HG02973 (cell line): ENCODE measurements at regions not wholly inside any gene's neighbourhood (a gene's known extent, or its start where the extent isn't known, plus 50 kb on each side); places are given as distances from the start of the nearest gene placed in this dataset.
"Not testable (repeated sequence)": the region's sequence is repeated elsewhere in the genome, so short reads cannot be mapped to it uniquely, and the experiment has no call there.

Experiments used
- ATAC-seq: cut with Tn5 transposase; IDR thresholded peaks from one replicate; pipeline ENCODE4 v1.9.1; 2021; ENCODE audit warnings: moderate library complexity; ENCODE audit not compliant: unreplicated experiment

GRCh38 chr15:20309966-20310365, 231.6 kb downstream of the GOLGA6L6 start:
- ATAC-seq, result not testable (repeated sequence)

GRCh38 chr15:20309395-20309794, 232.2 kb downstream of the GOLGA6L6 start:
- not testable (repeated sequence) for ATAC-seq

DNA sequence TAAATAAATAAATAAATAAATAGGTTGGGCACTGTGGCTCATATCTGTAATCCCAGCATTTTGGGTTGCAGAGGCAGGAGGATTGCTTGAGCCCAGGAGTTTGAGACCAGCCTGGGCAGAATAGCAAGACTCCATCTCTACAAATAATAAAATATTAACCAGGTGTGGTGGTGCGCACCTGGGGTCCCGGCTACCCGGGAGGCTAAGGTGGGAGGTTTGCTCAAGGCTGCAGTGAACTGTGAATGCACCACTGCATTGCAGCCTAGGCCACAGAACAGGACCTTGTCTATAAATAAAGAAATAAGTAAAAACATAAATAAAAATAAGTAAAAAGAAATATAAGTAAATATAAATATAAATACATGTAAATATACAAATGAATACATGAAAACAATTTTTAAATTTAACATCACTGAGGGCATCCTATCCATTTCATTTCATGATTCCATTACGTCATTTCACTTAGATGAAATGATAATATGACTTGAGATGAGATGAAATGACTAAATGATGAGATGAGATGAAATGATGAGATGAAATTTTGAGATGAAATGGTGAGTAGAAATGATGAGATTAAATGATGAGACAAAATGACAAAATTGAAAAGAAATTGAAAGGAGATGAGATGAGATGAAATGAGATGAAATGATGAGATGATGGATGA, 233.4 kb downstream of the GOLGA6L6 start:
- not testable (repeated sequence) for ATAC-seq

DNA sequence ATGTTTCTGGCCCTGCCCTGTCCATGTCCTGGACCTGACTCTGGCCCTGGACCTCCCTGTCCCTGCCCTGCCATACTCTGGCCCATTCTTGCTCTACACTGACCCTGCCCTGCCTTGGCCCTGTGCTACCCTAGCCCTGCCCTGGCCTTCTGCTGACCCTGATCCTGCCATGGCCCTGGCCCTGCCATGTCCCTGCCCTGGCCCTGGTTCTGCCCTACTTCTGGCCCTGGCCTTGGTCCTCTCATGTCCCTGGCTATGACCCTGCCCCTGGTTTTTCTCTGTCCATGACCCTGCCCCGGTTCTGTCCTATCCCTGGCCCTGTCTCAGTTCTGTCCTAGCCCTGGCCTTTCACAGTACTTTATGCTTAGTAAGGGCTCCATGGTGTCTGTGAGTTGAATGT, 234.5 kb downstream of the GOLGA6L6 start:
- ATAC-seq, result not testable (repeated sequence)

DNA sequence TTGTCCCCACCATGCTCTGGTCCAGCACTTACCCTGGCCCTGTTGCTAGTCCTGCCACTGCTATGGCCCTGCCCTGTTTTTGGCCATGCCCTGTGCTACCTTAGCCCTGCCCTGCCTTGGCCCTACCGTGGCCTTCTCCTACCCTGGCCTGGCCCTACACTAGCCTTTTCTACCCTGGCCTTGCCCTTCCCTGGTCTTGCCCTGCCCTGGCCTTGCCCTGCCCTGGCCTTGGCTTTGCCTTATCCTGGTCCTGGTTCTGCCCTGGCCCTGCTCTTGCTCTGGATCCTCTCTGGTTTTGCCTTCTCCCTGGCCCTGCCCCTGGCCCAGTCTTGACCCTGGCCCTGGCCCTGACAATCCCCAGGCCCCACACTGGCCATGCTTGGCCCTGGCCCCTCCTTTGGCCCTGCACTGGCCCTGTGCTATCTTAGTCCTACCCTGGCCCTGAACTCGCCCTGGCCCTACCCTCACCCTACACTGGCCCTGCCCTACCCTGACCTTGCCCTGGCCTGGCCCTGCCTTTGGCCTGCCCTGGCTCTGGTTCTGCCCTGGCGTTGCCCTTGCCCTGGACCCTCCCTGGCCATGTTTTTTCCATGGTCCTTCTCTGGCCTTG, 235.0 kb downstream of the GOLGA6L6 start:
- ATAC-seq, result not testable (repeated sequence)

DNA sequence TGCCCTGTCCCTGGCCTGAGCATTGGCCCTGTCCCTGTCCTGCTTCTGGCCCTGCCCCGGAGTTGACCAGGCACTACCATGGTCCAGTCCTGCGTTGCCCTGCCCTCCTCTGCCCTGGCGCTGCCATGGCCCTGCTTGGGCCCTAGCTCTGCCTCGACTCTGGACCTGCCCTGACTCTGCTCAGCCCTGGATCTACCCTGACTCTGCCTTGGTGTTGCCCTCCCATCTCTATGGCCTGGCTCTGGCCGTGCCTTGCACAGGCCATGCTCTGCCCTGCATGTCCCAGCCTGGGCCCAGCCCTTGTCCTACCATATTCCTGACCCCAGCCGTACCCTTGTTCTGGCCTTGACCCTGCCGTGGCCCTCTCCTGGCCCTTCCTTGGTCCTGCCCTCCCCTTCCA, 235.7 kb downstream of the GOLGA6L6 start:
- ATAC-seq, result not testable (repeated sequence)

GRCh38 chr15:20305015-20305465, 236.6 kb downstream of the GOLGA6L6 start:
- not testable (repeated sequence) for ATAC-seq

DNA sequence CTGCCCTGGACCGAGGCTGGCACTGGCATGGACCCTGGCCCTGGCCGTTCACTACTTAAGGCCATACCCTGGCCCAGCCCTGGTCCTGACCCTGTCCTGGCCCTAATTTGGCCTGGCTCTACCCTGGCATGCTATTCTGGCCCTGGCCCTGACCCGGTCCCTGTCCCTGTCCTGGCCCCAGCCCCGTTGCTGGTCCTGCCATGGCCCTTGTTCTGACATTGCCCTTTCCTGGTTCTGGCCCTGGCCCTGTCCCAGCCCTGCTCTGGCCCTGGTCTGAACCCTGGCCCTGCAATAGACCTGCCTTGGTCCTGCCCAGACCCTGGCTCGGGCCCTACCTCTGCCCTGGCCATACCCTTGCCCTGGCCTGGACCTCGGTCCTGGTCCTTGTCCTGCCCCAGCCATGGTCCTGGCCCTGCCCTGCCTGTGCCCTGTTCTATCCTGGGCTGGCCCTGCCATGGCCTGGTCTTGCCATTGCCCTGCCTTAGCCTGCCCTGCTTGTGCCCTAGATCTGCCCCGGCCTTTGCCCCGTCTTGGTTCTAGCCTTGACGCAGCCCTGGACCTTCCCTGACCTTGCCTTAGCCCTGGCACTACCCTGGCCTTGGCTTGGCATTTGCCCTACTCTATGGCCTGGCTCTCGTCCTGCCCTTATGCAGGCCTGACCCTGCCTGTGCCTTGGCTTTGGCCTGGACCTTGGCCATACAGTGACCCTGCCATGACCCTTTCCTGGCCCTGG, 237.2 kb downstream of the GOLGA6L6 start:
- ATAC-seq, result not testable (repeated sequence)

- ATAC-seq, result not testable (repeated sequence)
Measured at GRCh38 chr15:20303248-20304171, 238.1 kb downstream of the GOLGA6L6 start.

DNA sequence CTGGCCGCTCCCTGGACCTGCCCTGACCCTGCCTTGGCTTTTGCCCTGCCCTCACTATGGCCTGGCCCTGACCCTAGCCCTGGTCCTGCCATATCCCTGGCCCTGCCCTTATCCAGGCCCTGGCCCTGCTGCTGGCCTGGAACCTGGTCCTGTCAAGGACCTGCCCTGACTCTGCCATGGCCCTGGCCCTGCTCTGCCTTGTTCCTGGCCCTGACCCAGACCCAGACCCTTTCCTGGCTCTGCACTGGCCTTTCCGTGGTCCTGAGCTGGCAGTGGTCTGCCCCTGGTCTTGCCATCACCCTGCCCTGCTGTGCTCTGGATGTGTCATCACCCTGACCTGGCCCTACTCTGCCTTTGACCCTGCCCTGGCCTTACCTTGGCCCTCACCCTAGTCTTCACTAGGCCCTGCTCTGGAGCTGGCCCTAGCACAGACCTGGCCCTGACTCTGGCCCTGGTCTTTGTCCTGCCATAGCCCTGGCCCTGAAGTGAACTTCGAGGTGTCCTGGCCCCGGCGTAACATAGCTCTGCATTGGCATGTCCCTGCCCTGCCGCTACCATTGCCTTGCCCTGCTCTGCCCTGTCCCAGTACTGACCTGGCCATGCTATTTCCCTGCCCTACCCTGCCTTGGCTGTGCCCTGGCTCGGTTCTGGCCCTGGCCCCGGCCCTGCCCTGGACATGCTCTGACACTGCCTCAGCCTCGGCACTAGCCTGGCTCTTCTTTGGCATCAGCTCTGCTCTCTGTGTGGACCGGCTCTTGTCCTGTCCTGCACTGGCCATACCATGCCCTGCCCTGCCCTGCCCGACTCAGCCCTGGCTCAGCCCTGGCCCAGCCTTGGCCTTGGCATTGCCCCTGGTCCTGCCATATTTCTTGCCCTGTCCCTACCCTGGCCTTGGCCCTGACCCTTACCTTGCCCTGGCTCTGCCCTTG, 239.2 kb downstream of the GOLGA6L6 start:
- ATAC-seq, result not testable (repeated sequence)

DNA sequence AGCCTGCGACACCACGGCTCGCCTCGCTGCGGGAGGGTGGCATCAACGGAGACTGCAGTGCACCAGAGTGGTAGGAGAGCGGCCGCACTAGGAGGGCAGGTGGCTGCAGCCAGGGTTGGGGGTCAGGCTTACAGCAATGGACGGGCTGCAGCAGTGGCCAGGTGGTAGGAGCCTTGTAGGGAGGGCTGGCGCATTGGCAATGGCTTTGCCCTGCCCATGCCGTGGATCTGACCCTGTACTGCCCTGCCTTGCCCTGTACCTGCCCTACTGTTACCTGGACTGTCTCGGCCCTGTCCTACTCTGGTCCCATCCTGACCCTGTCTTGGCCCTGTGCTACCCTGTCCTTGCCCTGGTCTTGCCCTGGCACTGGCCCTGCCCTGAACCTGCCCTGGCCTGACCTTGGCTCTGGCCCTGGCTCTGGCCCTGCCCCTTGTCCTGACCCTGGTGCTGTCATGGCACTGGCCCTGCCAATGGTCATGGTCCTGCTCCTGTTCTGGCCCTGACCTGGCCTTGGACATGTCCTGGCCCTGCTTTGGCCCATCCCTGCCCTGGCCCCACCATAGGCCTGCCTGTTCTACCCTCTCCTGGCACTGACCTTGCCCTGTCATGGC, 240.0 kb downstream of the GOLGA6L6 start:
- ATAC-seq, result not testable (repeated sequence)

DNA sequence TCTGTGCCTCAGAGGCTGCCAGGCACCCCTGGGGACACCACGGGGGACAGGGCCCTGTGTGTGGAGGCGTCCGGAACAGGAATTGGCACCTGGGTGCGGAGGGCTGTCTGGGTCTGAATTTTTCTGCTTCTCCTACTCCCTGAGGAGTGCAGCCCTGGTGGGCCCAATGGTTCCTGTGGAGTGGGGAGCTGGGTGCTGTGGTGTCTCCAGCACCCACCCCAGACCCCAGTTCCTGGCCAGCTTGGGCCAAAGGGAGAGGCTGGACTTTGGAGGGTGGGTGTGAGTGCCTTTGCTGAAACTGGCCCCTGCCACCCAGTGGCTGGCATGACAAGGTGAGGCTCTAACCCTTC, 240.6 kb downstream of the GOLGA6L6 start:
- ATAC-seq, result not testable (repeated sequence)

DNA sequence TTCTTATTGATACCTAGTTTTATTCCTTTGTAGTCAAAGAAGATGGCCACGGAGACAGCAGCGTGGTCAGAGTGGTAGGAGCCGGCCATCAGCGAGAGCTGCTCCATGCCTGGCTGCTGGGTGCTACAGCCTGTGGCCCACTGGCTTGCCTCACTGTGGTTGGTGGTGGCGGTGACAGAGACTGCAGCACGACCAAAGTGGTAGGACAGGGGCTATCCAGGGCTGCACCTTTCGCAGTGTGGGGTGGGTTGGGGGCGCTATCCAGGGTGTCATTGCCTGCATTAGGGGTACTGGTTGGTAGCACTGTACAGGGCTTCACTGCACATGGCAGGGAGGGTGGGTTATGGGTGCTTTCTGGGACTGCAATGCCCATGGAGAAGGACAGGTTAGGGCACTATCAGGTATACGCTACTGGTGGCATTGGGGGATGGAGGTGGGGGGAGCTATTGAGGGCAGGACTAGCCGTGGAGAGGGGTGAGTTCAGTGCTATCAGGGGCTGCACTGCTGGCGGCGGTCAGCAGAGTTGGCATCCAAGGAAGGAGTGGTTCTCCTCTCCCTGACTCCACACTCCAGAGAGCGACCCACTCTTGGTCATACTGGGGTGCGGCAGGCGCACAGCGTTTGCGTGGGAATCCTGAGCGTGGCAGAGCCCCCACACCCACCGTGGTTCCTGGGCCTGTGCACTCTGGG, 241.1 kb downstream of the GOLGA6L6 start:
- not testable (repeated sequence) for ATAC-seq

DNA sequence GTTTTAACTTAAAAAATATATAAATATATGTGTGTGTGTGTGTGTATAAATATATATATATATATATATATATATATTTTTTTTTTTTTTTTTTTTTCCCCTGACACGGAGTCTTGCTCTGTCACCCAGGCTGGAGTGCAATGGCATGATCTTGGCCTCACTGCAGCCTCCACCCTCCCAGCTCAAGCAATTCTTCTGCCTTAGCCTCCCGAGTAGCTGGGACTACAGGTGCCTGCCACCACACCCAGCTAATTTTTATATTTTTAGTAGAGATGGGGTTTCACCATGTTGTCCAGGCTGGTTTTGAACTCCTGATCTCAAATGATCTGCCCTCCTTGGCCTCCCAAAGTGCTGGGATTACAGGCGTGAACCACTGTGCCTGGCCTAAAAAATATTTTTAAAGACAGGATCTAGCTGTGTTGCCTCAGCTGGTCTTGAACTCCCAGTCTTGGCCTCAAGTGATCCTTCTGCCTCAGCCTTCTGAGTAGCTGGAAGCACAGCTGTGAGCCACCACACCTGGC, 243.9 kb downstream of the GOLGA6L6 start:
- not testable (repeated sequence) for ATAC-seq

GRCh38 chr15:20296261-20296660, 245.3 kb downstream of the GOLGA6L6 start:
- not testable (repeated sequence) for ATAC-seq

DNA sequence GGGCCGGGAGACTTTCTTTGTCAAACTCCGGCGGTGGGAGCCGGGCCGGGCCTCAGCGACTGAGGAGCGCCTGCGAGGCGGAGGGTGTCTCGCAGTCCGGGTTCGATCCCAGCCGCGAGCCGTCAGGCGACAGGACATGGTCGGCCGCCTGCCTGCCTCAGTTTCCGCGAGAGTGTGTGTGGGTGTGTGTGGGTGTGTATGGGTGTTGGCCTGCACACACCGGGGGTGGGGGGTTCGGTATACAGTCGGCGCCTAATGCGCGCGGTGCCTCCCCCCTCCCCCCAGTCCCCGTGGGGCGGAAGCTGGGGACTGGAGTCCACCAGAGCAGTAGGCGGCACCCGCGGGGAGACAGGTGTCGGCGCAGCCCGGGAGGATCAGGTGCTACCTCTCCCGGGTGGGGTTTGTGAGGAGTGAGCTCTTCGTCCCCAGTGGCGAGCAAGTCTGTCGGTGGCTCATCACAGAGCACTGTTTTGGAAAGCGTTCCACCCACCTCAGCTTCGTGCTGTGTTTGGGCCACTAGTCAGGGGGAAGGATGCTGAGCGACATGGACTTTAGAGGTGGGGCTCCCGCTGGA, 246.3 kb downstream of the GOLGA6L6 start:
- ATAC-seq, result no peak

GRCh38 chr15:20294651-20295237, 246.9 kb downstream of the GOLGA6L6 start:
- ATAC-seq, result no peak
